NT2/D1 (cell line): ENCODE measurements at regions not wholly inside any gene's neighbourhood (a gene's known extent, or its start where the extent isn't known, plus 50 kb on each side); places are given as distances from the start of the nearest gene placed in this dataset.

ENCODE experiments used
- SUZ12 ChIP-seq: IDR thresholded peaks from 2 replicates; pipeline ENCODE4 v1.6.1; 2011; ENCODE audit not compliant: insufficient read length, insufficient read depth; ENCODE audit errors: extremely low read depth
- YY1 ChIP-seq: IDR thresholded peaks from 2 replicates; pipeline ENCODE4 v1.6.1; 2011; ENCODE audit not compliant: insufficient read length, insufficient read depth
- ZNF274 ChIP-seq: IDR thresholded peaks from 2 replicates; pipeline ENCODE4 v1.6.1; 2011; ENCODE audit warnings: mild to moderate bottlenecking, low read depth, low read length

DNA sequence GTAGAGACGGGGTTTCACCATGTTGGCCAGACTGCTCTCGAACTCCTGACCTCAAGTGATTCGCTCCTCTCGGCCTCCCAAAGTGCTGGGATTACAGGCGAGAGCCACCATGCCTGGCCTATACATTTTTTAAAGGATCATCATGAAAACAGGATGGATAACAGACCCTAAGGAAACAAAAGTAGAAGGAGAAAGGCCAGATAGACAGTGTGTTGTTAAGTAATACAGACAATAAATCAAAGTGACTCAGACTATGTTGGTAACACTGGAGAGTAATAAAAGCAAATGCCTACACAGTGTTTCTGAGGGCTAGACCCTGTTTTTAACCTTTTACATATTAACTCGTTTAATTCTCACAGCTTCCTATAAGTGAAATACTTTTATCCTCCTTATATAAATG is 133.8 kb upstream of the MCTP2 start:
- TF ChIP-seq YY1 (no peak), ZNF274 (no peak), SUZ12 (no peak)
